ENCODE measurements at regions not wholly inside any gene's neighbourhood (a gene's known extent, or its start where the extent isn't known, plus 50 kb on each side); places are given as distances from the start of the nearest gene placed in this dataset.

DNA sequence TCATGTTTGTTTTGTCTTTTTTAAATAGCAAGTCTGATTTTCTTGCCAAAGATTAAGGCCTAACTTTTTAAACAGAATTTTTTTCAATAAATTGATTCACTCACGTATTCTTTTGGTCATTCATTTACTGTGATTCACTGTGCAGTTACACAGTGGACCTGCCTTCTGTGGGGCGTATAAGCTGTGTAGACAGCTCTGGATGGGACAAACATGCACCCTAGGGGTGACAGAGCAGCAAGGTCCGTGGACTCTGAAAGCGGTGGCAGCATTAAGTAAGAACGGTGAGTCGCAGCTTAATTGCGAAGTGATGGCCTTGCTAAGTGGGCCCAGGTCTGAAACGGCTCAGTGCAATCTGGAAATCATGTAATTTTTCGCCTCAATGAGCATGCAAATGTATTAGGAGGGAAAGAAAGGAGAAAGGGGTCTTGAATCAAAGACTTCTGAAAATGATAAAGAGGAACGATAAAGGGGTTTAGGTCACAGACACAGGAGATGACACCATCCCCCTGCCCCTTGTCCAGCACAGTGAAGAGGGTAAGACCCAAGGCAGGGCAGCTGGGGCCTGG is 113.1 kb downstream of the SPATA19 start:
- H3K9me3 ChIP-seq = no peaks in the 10 kb centered on the region
- intact Hi-C loops (cut with DNase I) = no loop called here
- DNase-seq (no peak), ATAC-seq (peak in 3 of 4 donors; percentile 40 to 77 (median 68))
- H3K4me1 ChIP-seq = no peaks in the 10 kb centered on the region
- H3K4me3 ChIP-seq = no peak overlapping the region
- TF ChIP-seq POLR2A (IDR thresholded peaks at IDR 0.05) = no peak
- TF ChIP-seq, protein P1, sequence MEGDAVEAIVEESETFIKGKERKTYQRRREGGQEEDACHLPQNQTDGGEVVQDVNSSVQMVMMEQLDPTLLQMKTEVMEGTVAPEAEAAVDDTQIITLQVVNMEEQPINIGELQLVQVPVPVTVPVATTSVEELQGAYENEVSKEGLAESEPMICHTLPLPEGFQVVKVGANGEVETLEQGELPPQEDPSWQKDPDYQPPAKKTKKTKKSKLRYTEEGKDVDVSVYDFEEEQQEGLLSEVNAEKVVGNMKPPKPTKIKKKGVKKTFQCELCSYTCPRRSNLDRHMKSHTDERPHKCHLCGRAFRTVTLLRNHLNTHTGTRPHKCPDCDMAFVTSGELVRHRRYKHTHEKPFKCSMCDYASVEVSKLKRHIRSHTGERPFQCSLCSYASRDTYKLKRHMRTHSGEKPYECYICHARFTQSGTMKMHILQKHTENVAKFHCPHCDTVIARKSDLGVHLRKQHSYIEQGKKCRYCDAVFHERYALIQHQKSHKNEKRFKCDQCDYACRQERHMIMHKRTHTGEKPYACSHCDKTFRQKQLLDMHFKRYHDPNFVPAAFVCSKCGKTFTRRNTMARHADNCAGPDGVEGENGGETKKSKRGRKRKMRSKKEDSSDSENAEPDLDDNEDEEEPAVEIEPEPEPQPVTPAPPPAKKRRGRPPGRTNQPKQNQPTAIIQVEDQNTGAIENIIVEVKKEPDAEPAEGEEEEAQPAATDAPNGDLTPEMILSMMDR (IDR thresholded peaks at IDR 0.05) = no peak
- H3K27ac ChIP-seq = no peak overlapping the region
- H3K36me3 ChIP-seq = no peaks in the 10 kb centered on the region
- WGBS (ENCODE audit: insufficient coverage, low coverage, low lambda C conversion rate, missing lambda C conversion rate) = 33% methylated on average over 10 of the region's 10 CpGs
- no peaks in the 10 kb centered on the region for H3K27me3 ChIP-seq

DNA sequence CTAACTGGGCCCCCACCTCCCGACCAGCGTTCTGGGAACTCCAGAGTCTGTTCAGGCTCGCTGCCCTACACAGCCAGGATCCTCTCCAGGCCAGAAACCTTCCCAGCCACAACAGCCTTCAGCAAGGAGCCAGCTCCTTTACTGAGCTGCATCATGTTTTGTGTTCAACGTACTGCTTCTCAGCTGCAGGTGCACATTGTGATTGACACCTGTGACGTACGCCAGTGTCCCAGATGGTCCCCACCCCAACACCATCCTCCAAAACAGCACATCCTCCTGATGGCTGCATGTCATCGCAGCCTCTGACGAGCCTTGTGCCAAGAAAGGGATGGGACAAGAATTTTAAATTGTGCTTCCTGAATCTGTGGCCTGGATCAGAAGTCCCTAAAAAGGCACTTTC is 117.5 kb downstream of the SPATA19 start:
- ATAC-seq = no peak

DNA sequence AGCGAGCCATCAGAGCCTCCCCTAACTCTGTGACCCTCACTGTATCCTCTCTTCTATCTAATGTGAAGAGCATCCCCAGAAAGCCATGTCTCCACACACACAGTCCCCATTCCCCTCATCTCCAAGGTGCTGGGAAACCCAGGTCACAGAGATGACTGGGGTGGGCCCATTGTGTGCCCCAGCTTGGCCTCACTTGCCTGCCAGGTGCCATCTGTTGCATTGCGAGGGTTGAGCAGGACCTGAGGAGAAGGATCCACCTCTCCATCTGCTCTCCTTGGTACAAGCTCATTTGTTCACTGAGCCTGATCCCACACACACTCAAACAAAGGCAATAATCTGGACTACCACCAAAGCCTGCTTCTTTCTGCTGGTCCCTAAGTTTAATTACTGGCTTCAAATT is 118.8 kb downstream of the SPATA19 start:
- ATAC-seq (no peak), DNase-seq (no peak)
- Histone ChIP-seq H3K36me3 (no peaks in the 10 kb centered on the region), H3K27ac (no peak overlapping the region), H3K27me3 (no peaks in the 10 kb centered on the region), H3K4me1 (no peaks in the 10 kb centered on the region), H3K4me3 (no peak overlapping the region), H3K9me3 (no peaks in the 10 kb centered on the region)
- TF ChIP-seq, protein P1 (IDR thresholded peaks at IDR 0.05) = no peak
- no peak for TF ChIP-seq POLR2A (IDR thresholded peaks at IDR 0.05)
- intact Hi-C loops (cut with DNase I) = no loop called here
- 33% methylated on average over 1 of the region's 2 CpGs for WGBS (ENCODE audit: insufficient coverage, low coverage, low lambda C conversion rate, missing lambda C conversion rate)

More for the DNA sequence above, 117.5 kb downstream of the SPATA19 start:
- no peaks in the 10 kb centered on the region for H3K4me1 ChIP-seq
- no peak for DNase-seq
- no peaks in the 10 kb centered on the region for H3K9me3 ChIP-seq
- H3K27me3 ChIP-seq = no peaks in the 10 kb centered on the region
- intact Hi-C loops (cut with DNase I) = no loop called here
- H3K27ac ChIP-seq = no peak overlapping the region
- H3K36me3 ChIP-seq = no peaks in the 10 kb centered on the region
- TF ChIP-seq, protein P1 (IDR thresholded peaks at IDR 0.05) = no peak
- TF ChIP-seq POLR2A (IDR thresholded peaks at IDR 0.05) = no peak
- 55% methylated on average over 6 of the region's 8 CpGs for WGBS (ENCODE audit: insufficient coverage, low coverage, low lambda C conversion rate, missing lambda C conversion rate)
- H3K4me3 ChIP-seq = no peak overlapping the region

DNA sequence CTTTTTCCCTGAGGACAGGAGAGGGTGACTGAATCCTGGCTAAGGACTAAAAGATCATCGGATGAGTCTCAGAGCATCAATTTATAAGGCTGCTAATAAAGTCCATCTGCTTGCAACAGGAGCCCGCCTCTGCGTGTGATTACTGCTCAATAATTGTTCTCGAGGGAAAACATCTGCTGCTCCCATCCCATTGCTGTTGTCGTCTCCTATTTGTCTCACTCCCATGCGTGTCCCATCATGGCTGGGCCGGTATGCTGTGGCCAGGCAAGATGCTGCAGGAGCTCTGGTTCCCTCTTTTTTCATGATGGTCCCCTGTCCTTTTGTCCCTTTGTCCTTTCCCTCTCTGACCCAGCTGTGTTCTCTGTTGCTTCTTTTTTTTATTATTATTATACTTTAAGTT is 121.2 kb downstream of the SPATA19 start:
- H3K27ac ChIP-seq = no peak overlapping the region
- WGBS (ENCODE audit: insufficient coverage, low coverage, low lambda C conversion rate, missing lambda C conversion rate) = 50% methylated on average over 3 of the region's 7 CpGs
- ATAC-seq (no peak), DNase-seq (no peak)
- intact Hi-C loops (cut with DNase I) = no loop called here
- H3K27me3 ChIP-seq = no peaks in the 10 kb centered on the region
- no peaks in the 10 kb centered on the region for H3K9me3 ChIP-seq
- no peak overlapping the region for H3K4me3 ChIP-seq
- TF ChIP-seq POLR2A (IDR thresholded peaks at IDR 0.05) = no peak
- TF ChIP-seq, protein P1 (IDR thresholded peaks at IDR 0.05) = no peak
- no peaks in the 10 kb centered on the region for H3K4me1 ChIP-seq
- H3K36me3 ChIP-seq = no peaks in the 10 kb centered on the region

DNA sequence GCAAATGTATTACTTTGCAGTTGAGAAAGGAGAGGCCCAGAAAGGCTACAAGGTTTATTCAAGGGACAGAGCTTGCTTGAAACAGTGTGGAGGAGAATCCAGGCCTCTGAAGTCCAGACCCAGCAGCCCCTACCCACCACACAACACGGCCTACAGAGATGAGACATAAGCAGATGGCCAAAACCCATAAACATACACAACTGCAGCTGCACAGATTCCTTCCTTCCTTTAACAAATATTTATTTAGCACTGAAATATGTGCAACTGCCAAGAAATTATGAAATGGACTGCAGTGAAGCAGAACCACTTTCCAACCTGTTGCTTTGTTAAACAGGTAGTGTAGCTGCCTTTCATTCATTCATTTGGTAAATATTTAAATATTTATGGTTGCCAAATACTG is 122.3 kb downstream of the SPATA19 start:
- H3K4me3 ChIP-seq = no peak overlapping the region
- no peaks in the 10 kb centered on the region for H3K4me1 ChIP-seq
- no peak overlapping the region for H3K27ac ChIP-seq
- ATAC-seq (no peak), DNase-seq (no peak)
- intact Hi-C loops (cut with DNase I) = no loop called here
- H3K27me3 ChIP-seq = no peaks in the 10 kb centered on the region
- H3K9me3 ChIP-seq = no peaks in the 10 kb centered on the region
- WGBS (ENCODE audit: insufficient coverage, low coverage, low lambda C conversion rate, missing lambda C conversion rate) = 67% methylated on average over 1 of the region's 1 CpG
- TF ChIP-seq, protein P1 (IDR thresholded peaks at IDR 0.05) = no peak
- TF ChIP-seq POLR2A (IDR thresholded peaks at IDR 0.05) = no peak
- no peaks in the 10 kb centered on the region for H3K36me3 ChIP-seq

Measured in right lobe of liver (tissue), 6 donors.